ENCODE measurements at regions not wholly inside any gene's neighbourhood (a gene's known extent, or its start where the extent isn't known, plus 50 kb on each side); places are given as distances from the start of the nearest gene placed in this dataset.

DNA sequence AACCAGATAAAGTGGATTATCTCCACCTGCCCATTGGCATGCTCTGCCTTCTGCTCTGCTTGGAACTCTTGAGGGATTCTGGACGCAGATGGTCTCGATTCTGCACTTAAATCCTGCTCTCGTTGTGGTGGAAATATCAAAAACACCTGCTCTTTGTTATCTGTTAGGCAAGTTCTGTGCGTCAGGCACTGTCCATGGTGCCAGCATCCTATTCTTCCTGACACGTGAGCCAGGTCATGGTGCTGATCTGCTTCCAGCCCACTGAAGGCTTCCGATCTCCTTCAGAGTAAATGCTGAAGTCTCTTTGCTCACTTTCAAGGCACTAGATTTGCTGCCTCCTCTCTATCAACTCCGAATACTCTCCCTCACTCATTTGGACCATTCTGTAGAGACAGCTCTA, 505.6 kb downstream of the HTR7 start:
- no peaks in the 10 kb centered on the region for H3K36me3 Mint-ChIP-seq
- H3K9me3 Mint-ChIP-seq, result peaks cover 0 to 4% (median 0%) of the 10 kb centered on the region in 3 donors
- H3K27me3 Mint-ChIP-seq, result peaks cover 0 to 3% of the 10 kb centered on the region in 2 donors
- H3K4me1 ChIP-seq (ENCODE audit: control insufficient read depth in 1 of 2, extremely low read depth in 1 of 2, insufficient read depth in 2 of 2, low read length in 2 of 2), result no peaks in the 10 kb centered on the region
- ATAC-seq (replicated peaks in 1 of 4) (no peak), DNase-seq (no peak)
- WGBS (ENCODE audit: insufficient coverage), result 62% methylated on average over 7 of the region's 7 CpGs
- H3K36me3 ChIP-seq (ENCODE audit: control insufficient read depth in 2 of 2, extremely low read depth in 1 of 2, insufficient read depth in 1 of 2, low read length in 1 of 2), result no peaks in the 10 kb centered on the region
- ChIA-PET POLR2A (no interaction called here), CTCF (no interaction called here)
- H3K27me3 ChIP-seq (replicated peaks in 1 of 2; ENCODE audit: control insufficient read depth in 2 of 2, extremely low read depth in 1 of 2, insufficient read depth in 2 of 2, low read length in 1 of 2), result peaks cover 0 to 2% of the 10 kb centered on the region in 2 experiments
- H3K4me3 Mint-ChIP-seq, result no peak overlapping the region
- H3K27ac ChIP-seq (ENCODE audit: low read length), result no peak overlapping the region
- H3K4me3 ChIP-seq (ENCODE audit: control insufficient read depth in 1 of 2, extremely low read depth in 1 of 2, low read length in 1 of 2), result no peak overlapping the region
- no peaks in the 10 kb centered on the region for H3K9me3 ChIP-seq
- no peaks in the 10 kb centered on the region for H3K4me1 Mint-ChIP-seq
- H3K27ac Mint-ChIP-seq, result no peak overlapping the region

DNA sequence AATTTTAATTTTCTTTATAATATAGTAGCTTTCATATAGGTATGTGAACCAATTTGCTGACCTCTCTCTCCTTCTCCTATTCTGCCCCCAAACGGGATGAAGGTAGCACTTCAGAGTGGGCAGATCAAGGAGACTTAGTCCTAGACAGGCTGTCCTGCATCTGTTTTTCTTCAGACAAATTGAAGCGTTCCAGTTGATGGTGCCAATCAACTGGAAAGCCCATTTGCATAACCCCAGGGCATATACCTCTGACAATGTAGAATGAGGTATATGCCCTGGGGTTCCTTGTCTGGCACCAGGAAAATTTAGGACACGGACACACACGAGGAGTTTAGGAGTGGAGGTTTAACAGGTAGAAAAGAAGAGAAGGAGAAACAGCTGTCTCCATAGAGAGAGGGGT, 502.9 kb downstream of the HTR7 start:
- no peaks in the 10 kb centered on the region for H3K27me3 Mint-ChIP-seq
- ChIA-PET POLR2A (no interaction called here), CTCF (no interaction called here)
- H3K4me1 ChIP-seq (ENCODE audit: control insufficient read depth in 1 of 2, extremely low read depth in 1 of 2, insufficient read depth in 2 of 2, low read length in 2 of 2), result no peaks in the 10 kb centered on the region
- no peaks in the 10 kb centered on the region for H3K4me1 Mint-ChIP-seq
- H3K9me3 Mint-ChIP-seq, result peaks cover 0 to 4% (median 0%) of the 10 kb centered on the region in 3 donors
- H3K27me3 ChIP-seq (replicated peaks in 1 of 2; ENCODE audit: control insufficient read depth in 2 of 2, extremely low read depth in 1 of 2, insufficient read depth in 2 of 2, low read length in 1 of 2), result no peaks in the 10 kb centered on the region
- no peak overlapping the region for H3K27ac Mint-ChIP-seq
- ATAC-seq (replicated peaks in 1 of 4), result no peak
- no peaks in the 10 kb centered on the region for H3K36me3 ChIP-seq (ENCODE audit: control insufficient read depth in 2 of 2, extremely low read depth in 1 of 2, insufficient read depth in 1 of 2, low read length in 1 of 2)
- no peak overlapping the region for H3K27ac ChIP-seq (ENCODE audit: low read length)
- H3K9me3 ChIP-seq, result no peaks in the 10 kb centered on the region
- no peaks in the 10 kb centered on the region for H3K36me3 Mint-ChIP-seq
- H3K4me3 ChIP-seq (ENCODE audit: control insufficient read depth in 1 of 2, extremely low read depth in 1 of 2, low read length in 1 of 2), result no peak overlapping the region
- no peak for DNase-seq
- 64% methylated on average over 2 of the region's 4 CpGs for WGBS (ENCODE audit: insufficient coverage)
- H3K4me3 Mint-ChIP-seq, result no peak overlapping the region

DNA sequence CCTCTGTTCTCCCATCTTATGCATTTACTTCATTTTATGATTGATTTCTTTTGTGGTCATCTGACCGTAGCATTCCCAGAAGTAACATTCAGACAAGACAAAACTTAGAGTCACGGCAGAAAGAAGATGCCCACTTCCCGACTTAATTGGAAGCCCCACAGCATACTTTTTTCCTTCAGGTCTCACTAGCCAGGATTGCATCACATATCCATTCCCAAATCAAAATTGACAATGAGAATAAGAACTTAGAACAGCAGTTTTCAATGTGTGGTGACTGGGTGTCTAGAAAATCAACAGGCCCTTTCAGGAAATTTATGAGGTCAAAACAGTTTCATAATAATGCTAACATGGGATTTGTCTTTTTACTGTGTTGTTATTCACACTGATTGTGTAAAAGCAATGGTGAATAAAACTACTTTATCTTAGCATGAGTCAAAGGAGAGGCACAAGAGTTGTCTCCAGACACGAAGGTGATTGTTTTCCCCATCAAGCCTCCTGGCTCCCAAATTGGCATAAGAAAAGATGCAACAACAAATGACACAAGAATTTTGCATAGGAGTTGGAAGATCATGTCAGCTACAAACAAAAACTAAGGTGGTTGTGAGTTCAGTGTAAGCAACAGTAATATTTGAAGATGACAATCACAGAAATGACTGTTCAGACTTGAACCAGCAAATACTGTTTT, 493.9 kb downstream of the HTR7 start:
- Histone ChIP-seq H3K27me3 (replicated peaks in 1 of 2; ENCODE audit: control insufficient read depth in 2 of 2, extremely low read depth in 1 of 2, insufficient read depth in 2 of 2, low read length in 1 of 2) (no peaks in the 10 kb centered on the region), H3K9me3 (no peaks in the 10 kb centered on the region), H3K4me3 (ENCODE audit: control insufficient read depth in 1 of 2, extremely low read depth in 1 of 2, low read length in 1 of 2) (no peak overlapping the region), H3K27ac (ENCODE audit: low read length) (no peak overlapping the region), H3K4me1 (ENCODE audit: control insufficient read depth in 1 of 2, extremely low read depth in 1 of 2, insufficient read depth in 2 of 2, low read length in 2 of 2) (no peaks in the 10 kb centered on the region), H3K36me3 (ENCODE audit: control insufficient read depth in 2 of 2, extremely low read depth in 1 of 2, insufficient read depth in 1 of 2, low read length in 1 of 2) (no peaks in the 10 kb centered on the region)
- H3K9me3 Mint-ChIP-seq, result peaks cover 0 to 2% (median 0%) of the 10 kb centered on the region in 3 donors
- H3K36me3 Mint-ChIP-seq, result no peaks in the 10 kb centered on the region
- ATAC-seq (replicated peaks in 1 of 4) (no peak), DNase-seq (no peak)
- POLR2A ChIA-PET, result no interaction called here
- H3K27ac Mint-ChIP-seq, result no peak overlapping the region
- WGBS (ENCODE audit: insufficient coverage), result 65% methylated on average over 2 of the region's 4 CpGs
- H3K4me1 Mint-ChIP-seq, result no peaks in the 10 kb centered on the region
- CTCF ChIA-PET, result no interaction called here
- H3K4me3 Mint-ChIP-seq, result no peak overlapping the region
- no peaks in the 10 kb centered on the region for H3K27me3 Mint-ChIP-seq

DNA sequence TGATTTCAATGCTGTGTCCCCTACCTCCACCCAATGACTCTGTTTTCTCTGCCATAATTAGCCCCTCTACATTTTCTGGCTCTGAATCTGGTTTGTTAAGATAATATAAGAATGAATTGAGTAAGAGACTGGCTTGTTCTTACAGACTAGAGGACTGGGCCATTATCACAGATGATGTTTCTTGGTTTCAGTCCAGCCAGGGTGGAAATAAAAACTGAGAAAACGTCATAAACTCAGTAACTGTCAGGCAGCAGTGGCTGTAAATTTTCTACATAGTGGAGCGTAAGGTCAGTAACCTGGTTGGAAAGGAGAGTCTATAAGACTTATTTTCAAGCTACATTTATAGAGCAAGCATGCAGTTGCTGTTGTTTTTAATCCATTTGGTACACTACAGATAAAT, 485.4 kb downstream of the HTR7 start:
- ChIA-PET POLR2A (no interaction called here), CTCF (no interaction called here)
- Mint-ChIP-seq H3K4me1 (no peaks in the 10 kb centered on the region), H3K9me3 (peaks cover 0 to 2% (median 0%) of the 10 kb centered on the region in 3 donors), H3K4me3 (no peak overlapping the region), H3K27ac (no peak overlapping the region), H3K27me3 (peaks cover 0 to 3% of the 10 kb centered on the region in 2 donors), H3K36me3 (no peaks in the 10 kb centered on the region)
- H3K36me3 ChIP-seq (ENCODE audit: control insufficient read depth in 2 of 2, extremely low read depth in 1 of 2, insufficient read depth in 1 of 2, low read length in 1 of 2), result no peaks in the 10 kb centered on the region
- no peaks in the 10 kb centered on the region for H3K4me1 ChIP-seq (ENCODE audit: control insufficient read depth in 1 of 2, extremely low read depth in 1 of 2, insufficient read depth in 2 of 2, low read length in 2 of 2)
- H3K27ac ChIP-seq (ENCODE audit: low read length), result no peak overlapping the region
- 33% methylated on average over 1 of the region's 2 CpGs for WGBS (ENCODE audit: insufficient coverage)
- no peak for DNase-seq
- no peaks in the 10 kb centered on the region for H3K27me3 ChIP-seq (replicated peaks in 1 of 2; ENCODE audit: control insufficient read depth in 2 of 2, extremely low read depth in 1 of 2, insufficient read depth in 2 of 2, low read length in 1 of 2)
- H3K4me3 ChIP-seq (ENCODE audit: control insufficient read depth in 1 of 2, extremely low read depth in 1 of 2, low read length in 1 of 2), result no peak overlapping the region
- no peaks in the 10 kb centered on the region for H3K9me3 ChIP-seq
- ATAC-seq (replicated peaks in 1 of 4), result no peak

DNA sequence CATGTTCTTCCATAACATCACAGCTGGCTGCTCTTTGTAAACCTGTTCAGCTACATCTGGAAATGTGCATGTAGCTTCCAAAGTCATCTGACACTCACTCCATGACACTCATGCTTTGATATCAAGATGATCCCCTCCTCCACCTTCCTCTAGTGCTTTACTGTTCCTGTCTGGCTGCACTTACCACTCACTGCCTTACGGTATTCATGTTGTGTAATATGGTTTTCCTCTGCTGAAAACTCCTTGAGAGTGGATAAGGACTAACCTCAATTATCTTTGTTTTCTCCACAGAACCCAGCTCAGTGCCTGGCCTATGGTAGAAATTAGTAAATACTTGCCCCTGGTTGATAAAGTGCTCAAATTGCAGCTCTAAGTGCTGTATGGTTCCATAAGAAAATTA, 483.9 kb downstream of the HTR7 start:
- ATAC-seq (replicated peaks in 1 of 4), result no peak
- Histone ChIP-seq H3K9me3 (no peaks in the 10 kb centered on the region), H3K36me3 (ENCODE audit: control insufficient read depth in 2 of 2, extremely low read depth in 1 of 2, insufficient read depth in 1 of 2, low read length in 1 of 2) (no peaks in the 10 kb centered on the region), H3K4me3 (ENCODE audit: control insufficient read depth in 1 of 2, extremely low read depth in 1 of 2, low read length in 1 of 2) (no peak overlapping the region), H3K27me3 (replicated peaks in 1 of 2; ENCODE audit: control insufficient read depth in 2 of 2, extremely low read depth in 1 of 2, insufficient read depth in 2 of 2, low read length in 1 of 2) (no peaks in the 10 kb centered on the region), H3K27ac (ENCODE audit: low read length) (no peak overlapping the region), H3K4me1 (ENCODE audit: control insufficient read depth in 1 of 2, extremely low read depth in 1 of 2, insufficient read depth in 2 of 2, low read length in 2 of 2) (no peaks in the 10 kb centered on the region)
- POLR2A ChIA-PET, result no interaction called here
- DNase-seq, result no peak
- H3K36me3 Mint-ChIP-seq, result no peaks in the 10 kb centered on the region
- CTCF ChIA-PET, result no interaction called here
- H3K9me3 Mint-ChIP-seq, result no peaks in the 10 kb centered on the region
- no peaks in the 10 kb centered on the region for H3K4me1 Mint-ChIP-seq
- no CpG with 5 or more reads among the region's 1 CpG for WGBS (ENCODE audit: insufficient coverage)
- peaks cover 0 to 3% of the 10 kb centered on the region in 2 donors for H3K27me3 Mint-ChIP-seq
- no peak overlapping the region for H3K27ac Mint-ChIP-seq
- no peak overlapping the region for H3K4me3 Mint-ChIP-seq

DNA sequence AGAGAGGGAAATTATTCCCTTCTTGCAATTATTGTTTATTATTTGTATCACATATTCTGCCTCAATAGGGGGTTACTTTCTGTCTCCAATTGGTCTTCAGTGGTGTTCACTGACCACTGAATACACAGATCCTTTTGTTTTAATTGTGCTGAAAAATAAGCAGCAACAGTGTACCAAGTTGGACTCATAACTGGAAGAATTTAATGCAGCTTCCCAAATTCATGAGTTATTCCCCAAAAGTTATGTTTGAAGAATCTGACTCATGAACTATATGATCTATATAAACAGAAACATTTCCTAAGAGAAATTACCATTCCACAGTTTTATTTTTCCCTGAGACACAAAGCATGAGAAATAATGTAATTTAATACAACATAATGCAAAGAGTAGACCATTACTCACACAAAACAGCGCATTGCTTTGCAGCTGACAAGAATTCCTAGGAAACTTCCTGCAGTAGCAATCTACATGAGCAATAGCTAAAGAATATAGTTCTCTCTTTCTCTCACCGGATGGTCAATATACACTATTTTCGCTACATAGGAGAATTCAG, 479.2 kb downstream of the HTR7 start:
- CTCF ChIA-PET, result no interaction called here
- H3K4me3 Mint-ChIP-seq, result no peak overlapping the region

DNA sequence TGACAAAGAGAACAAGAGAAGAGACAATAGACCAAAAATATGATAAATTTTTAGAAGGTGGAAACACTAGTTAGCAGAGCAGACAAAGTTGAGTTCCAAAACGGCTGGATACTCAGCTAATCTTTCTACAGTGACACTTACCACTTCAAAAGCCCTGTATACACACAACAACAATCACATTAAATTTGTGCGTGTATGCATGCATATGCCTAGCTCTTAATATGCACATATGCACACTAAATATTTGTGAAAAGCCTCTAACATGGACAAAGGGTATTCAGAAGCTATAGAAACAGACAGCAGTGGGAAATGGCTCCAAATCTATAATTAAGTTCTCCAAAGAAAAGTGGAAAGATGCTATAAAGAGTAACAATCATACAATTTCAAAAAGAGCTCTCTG, 476.4 kb downstream of the HTR7 start:
- H3K4me1 Mint-ChIP-seq, result no peaks in the 10 kb centered on the region
- Histone ChIP-seq H3K9me3 (no peaks in the 10 kb centered on the region), H3K27me3 (replicated peaks in 1 of 2; ENCODE audit: control insufficient read depth in 2 of 2, extremely low read depth in 1 of 2, insufficient read depth in 2 of 2, low read length in 1 of 2) (no peaks in the 10 kb centered on the region), H3K27ac (ENCODE audit: low read length) (no peak overlapping the region), H3K36me3 (ENCODE audit: control insufficient read depth in 2 of 2, extremely low read depth in 1 of 2, insufficient read depth in 1 of 2, low read length in 1 of 2) (no peaks in the 10 kb centered on the region), H3K4me1 (ENCODE audit: control insufficient read depth in 1 of 2, extremely low read depth in 1 of 2, insufficient read depth in 2 of 2, low read length in 2 of 2) (no peaks in the 10 kb centered on the region), H3K4me3 (ENCODE audit: control insufficient read depth in 1 of 2, extremely low read depth in 1 of 2, low read length in 1 of 2) (no peak overlapping the region)
- WGBS (ENCODE audit: insufficient coverage), result 17% methylated on average over 1 of the region's 2 CpGs
- CTCF ChIA-PET, result no interaction called here
- no peak for ATAC-seq (replicated peaks in 1 of 4)
- H3K9me3 Mint-ChIP-seq, result no peaks in the 10 kb centered on the region
- POLR2A ChIA-PET, result no interaction called here
- no peaks in the 10 kb centered on the region for H3K36me3 Mint-ChIP-seq
- DNase-seq, result no peak
- no peak overlapping the region for H3K27ac Mint-ChIP-seq
- no peaks in the 10 kb centered on the region for H3K27me3 Mint-ChIP-seq
- no peak overlapping the region for H3K4me3 Mint-ChIP-seq

More for the DNA sequence above, 479.2 kb downstream of the HTR7 start:
- Mint-ChIP-seq H3K27me3 (no peaks in the 10 kb centered on the region), H3K27ac (no peak overlapping the region), H3K4me1 (no peaks in the 10 kb centered on the region), H3K36me3 (no peaks in the 10 kb centered on the region), H3K9me3 (no peaks in the 10 kb centered on the region)
- POLR2A ChIA-PET, result no interaction called here
- Histone ChIP-seq H3K4me3 (ENCODE audit: control insufficient read depth in 1 of 2, extremely low read depth in 1 of 2, low read length in 1 of 2) (no peak overlapping the region), H3K9me3 (no peaks in the 10 kb centered on the region), H3K36me3 (ENCODE audit: control insufficient read depth in 2 of 2, extremely low read depth in 1 of 2, insufficient read depth in 1 of 2, low read length in 1 of 2) (no peaks in the 10 kb centered on the region), H3K4me1 (ENCODE audit: control insufficient read depth in 1 of 2, extremely low read depth in 1 of 2, insufficient read depth in 2 of 2, low read length in 2 of 2) (no peaks in the 10 kb centered on the region), H3K27me3 (replicated peaks in 1 of 2; ENCODE audit: control insufficient read depth in 2 of 2, extremely low read depth in 1 of 2, insufficient read depth in 2 of 2, low read length in 1 of 2) (no peaks in the 10 kb centered on the region), H3K27ac (ENCODE audit: low read length) (no peak overlapping the region)
- ATAC-seq (replicated peaks in 1 of 4) (no peak), DNase-seq (no peak)
- WGBS (ENCODE audit: insufficient coverage), result no CpG with 5 or more reads among the region's 3 CpGs

All from T-cell (primary cell).